Fibroblast of mammary gland (primary cell): ENCODE measurements at regions not wholly inside any gene's neighbourhood (a gene's known extent, or its start where the extent isn't known, plus 50 kb on each side); places are given as distances from the start of the nearest gene placed in this dataset.

ENCODE experiments used
- DNase-seq: peaks from one replicate; pipeline ENCODE4 v3.0.0-alpha.2; 2010; ENCODE audit warnings: low read depth
- H3K4me3 ChIP-seq: 2 replicates; pipeline ENCODE4 v1.5.1; 2011; ENCODE audit warnings: low read depth, mild to moderate bottlenecking, low read length, moderate library complexity; ENCODE audit not compliant: control insufficient read depth
- CTCF ChIP-seq: conservative IDR thresholded peaks from 2 replicates; pipeline ENCODE4 v1.5.1; 2011; ENCODE audit warnings: low read depth, low read length, inconsistent platforms; ENCODE audit not compliant: control insufficient read depth, insufficient read depth

- DNase-seq = no peak
- TF ChIP-seq CTCF = no peak
- H3K4me3 ChIP-seq = no peak overlapping the region
Measured at GRCh38 chr5:13488254-13488931, 456.1 kb downstream of the DNAH5 start.

- H3K4me3 ChIP-seq = no peak overlapping the region
- TF ChIP-seq CTCF = no peak
- DNase-seq = no peak
Measured at GRCh38 chr5:13480834-13481233, 463.7 kb downstream of the DNAH5 start.

GRCh38 chr5:13478831-13479465 lies 465.5 kb downstream of the DNAH5 start:
- peak; percentile 43 for DNase-seq
- TF ChIP-seq CTCF = peak; percentile 46
- H3K4me3 ChIP-seq = no peak overlapping the region

GRCh38 chr5:13477118-13477737 lies 467.3 kb downstream of the DNAH5 start:
- DNase-seq = peak; percentile 56
- TF ChIP-seq CTCF = no peak
- no peak overlapping the region for H3K4me3 ChIP-seq

GRCh38 chr5:13472842-13473241 lies 471.6 kb downstream of the DNAH5 start:
- no peak for TF ChIP-seq CTCF
- no peak overlapping the region for H3K4me3 ChIP-seq
- DNase-seq = no peak

GRCh38 chr5:13470975-13471374 lies 473.5 kb downstream of the DNAH5 start:
- DNase-seq = no peak
- no peak for TF ChIP-seq CTCF
- H3K4me3 ChIP-seq = no peak overlapping the region
